GM19043 (cell line): ENCODE measurements at regions not wholly inside any gene's neighbourhood (a gene's known extent, or its start where the extent isn't known, plus 50 kb on each side); places are given as distances from the start of the nearest gene placed in this dataset.

Experiments used
- ATAC-seq: cut with Tn5 transposase; IDR thresholded peaks from one replicate; pipeline ENCODE4 v1.9.1; 2021; ENCODE audit warnings: low read depth; ENCODE audit not compliant: unreplicated experiment

DNA sequence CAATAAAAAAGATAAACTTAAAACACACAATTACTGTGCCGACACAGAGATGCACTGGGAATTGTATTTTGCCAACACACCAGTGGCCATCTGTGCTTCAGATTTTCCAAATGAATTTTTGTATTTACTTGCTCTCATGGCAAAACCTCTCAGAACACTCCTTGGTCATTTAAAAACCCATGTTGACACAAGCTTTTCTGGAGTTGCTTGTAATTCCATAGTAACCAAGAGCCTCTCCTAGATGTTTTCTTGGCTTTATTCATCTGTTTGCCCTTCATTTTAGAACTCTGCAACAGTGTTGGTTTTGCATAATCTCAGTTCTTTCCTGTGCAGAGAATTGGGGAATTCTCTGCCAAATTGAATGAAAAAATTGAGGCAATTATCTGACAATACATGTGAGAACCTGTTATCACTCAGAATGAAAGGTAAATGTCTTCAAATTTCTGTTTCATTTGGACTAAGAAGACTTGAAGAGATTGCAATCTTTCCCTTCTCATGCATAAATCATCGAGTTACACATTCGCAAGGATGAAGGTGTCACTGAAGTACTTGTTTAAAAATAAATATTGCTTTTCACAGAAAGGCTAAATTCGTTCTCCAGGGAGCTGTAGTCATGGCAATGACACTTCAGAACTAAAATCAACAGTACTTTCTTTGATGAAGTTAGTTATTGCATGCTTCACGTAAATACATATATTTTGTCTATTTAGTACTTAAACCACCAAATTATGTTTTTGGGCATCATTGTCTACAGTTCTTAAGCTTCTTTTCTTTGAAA, 301.8 kb upstream of the CTSO start:
- no peak for ATAC-seq

DNA sequence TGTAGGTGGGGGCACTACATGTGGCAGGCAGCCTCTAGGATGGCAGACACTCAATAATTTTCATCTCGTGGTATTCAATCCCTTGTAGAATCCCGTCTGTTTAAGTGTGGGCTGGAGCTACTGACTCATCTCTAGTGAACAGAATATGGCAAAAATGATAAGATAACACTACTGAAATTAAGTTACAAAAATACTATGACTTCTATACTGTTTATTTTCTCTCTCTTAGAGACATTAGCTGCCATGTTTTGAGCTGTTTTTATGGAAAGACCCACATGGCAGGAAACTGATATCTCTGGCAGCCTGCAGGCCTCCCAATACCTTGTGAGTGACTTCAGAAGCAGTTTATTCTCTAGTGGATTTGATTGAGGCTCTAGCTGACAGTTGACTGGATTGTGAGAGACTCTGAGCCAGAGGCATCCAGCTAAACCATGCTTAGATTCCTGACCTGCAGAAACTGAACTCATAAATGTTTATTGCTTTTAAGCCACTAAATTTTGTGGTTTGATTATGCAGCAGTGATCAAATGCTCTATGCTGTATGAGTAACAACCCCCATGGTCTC, 298.8 kb upstream of the CTSO start:
- ATAC-seq: no peak

DNA sequence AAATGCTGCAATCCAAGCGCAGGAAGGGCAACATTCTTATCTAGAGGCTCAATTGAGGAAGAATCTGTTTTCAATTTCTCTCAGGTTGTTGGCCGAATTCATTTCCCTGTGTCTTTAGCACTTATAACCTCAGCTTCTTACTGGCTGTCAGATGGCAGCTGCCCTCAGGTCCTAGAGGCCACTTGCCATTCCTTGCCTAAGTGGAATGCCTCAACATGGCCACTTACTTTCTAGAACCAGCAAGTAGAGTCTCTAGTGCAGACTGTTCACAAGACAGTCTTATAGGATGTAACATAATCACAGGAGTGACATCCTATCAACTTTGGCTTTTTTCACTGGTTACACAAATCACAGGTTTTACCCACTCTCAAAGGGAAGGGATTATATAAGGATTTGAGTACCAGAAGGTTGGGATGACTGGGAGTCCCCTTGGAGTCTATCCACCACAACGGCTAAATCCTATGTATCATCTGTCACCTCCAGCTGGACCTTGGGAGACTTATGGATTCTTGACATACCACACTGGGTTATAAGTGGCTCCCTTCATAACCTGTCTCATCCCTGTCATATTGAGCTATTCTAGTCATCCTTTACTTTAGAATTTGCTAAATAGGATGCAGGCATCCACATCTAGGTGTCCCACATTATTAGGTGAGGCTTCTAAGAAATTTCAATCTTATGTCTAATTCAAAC, 297.9 kb upstream of the CTSO start:
- ATAC-seq: no peak

DNA sequence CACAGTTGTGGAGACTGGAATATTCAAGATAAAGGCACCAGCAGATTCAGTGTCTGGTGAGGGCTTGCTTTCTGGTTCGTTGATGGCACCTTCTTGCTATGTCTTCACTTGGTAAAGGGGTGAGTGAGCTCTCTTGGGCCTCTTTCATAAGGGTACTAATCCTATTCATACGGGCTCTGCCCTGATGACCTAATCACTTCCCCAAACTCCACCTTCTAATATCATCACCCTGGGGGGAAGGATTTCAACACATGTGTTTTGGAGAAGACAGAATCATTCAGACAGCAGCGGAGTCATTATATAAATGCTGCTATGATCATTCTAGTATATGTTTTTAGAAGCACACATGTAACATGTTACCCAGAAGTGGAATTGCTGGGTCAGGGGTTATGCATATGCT, 295.3 kb upstream of the CTSO start:
- ATAC-seq: no peak

DNA sequence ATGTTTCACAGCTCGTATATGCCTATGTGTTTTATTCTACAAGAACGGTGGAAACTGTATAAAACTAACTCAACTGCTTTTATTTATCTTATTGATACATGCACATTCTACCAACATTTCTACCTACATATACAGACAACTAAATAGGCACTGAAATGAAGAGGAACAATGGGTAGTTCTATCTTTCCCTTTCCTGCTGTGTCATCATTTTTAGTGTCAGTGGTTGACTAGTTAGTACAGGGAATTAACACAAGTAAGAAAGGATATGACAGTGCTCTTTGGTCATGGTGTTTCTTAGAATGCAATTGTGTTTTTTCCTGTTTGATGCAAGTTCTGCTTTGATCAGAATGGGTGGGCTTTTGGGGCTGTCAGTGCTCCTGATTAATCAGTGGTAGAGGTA, 293.8 kb upstream of the CTSO start:
- no peak for ATAC-seq

DNA sequence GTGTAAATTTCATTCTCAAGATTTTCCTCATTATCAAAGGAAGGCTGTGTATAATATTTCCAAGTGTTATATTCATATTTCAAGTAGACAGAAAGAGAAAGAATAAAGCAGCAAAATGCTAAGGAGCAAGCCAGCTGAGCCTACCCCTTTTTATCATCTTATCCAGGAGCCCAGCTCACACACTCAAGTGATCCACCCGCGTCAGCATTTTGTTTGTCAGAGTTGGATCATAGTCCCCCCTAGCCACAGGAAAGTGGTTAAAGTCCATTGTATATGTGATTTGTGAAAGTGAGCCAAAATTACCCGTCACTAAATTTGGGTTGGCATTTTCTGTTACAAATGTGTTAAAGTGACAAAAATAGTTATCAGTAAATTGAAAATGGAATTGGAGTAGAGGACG, 289.3 kb upstream of the CTSO start:
- no peak for ATAC-seq

DNA sequence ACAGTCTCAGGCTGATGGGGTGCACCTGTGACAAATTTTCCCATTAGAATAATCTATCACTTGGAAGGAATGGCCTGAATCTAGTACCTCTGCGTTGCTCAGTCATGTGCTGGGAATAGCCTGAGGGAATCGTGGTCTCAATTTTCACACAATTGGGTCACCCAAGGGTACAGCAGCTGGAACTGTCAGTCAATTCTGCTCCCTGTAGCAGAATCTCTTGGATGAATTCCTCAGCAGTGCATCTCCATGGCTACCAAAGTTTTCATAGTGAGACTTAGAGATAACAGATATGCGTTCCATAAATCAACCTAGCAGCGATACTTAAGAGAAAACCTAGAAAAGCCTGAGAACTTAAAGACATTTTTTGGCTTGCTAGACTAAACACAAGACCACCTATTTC, 288.7 kb upstream of the CTSO start:
- no peak for ATAC-seq

DNA sequence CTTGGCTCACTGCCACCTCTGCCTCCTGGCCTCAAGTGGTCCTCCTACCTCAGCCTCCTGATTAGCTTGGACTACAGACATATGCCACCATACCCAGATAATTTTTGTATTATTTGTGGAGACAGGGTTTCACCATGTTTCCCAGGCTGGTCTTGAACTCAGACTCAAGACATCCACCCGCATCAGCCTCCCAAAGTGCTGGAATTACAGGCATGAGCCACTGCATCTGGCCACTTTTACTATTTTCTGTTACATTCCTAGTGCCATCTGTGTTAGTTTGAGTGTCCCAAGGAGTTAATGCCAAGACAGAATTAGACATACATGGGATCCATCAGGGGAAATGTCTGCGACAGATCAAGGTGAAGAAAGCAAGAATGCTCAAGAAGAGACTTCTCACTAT, 288.2 kb upstream of the CTSO start:
- no peak for ATAC-seq

DNA sequence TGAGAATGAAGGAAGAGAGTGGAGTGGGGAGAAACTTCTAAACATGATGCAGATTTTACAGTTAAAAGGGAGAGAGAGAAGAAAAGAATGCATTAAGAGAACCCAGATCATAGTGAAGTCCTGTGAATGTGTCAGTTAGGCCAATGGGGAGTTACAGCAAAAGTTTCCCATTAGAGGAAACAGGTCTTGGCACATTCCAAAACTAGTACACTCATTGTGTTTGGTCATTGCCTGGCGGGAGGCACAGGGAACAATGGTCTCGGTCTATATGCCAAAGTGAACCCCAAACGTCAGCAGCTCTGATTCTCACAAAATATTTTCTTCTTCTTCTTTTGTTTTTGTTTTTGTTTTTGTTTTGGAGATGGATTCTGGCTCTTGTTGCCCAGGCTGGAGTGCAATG, 284.5 kb upstream of the CTSO start:
- ATAC-seq: no peak

DNA sequence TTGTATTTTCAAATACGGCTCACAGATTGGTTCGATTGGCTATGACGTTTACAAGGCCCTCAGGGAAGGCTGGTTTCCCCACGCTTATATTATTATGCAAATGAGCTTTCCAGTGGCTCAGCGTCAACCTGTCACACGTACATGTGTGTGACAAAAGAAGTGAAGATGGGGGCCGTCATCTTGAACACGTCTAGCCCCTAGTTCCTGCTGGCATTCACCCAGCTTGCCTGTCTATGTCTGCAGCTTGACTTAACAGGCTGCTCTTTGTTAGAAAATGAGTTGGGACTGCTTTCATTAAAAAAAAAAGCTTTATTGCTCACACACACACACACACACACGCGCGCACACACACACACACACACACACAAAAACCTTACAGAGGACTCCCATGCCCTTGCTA, 283.6 kb upstream of the CTSO start:
- ATAC-seq: no peak

DNA sequence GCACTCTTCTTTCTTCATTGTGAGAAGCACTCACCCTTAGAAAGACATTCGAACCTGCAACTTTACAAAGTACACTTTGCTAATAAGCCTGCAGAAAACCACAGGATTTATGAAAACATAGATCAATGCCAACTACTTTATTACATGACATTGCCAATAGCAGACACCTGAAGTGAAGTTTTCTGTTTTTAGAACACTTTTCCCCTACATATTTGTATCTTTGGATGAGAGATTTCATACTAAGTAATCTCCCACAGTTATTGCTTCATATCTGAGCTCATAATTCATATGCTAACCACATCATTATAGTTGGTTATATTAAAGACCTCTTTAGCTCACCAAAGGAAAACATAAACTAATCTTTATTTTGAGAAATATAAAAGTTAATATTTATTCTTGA, 276.5 kb upstream of the CTSO start:
- ATAC-seq: no peak

DNA sequence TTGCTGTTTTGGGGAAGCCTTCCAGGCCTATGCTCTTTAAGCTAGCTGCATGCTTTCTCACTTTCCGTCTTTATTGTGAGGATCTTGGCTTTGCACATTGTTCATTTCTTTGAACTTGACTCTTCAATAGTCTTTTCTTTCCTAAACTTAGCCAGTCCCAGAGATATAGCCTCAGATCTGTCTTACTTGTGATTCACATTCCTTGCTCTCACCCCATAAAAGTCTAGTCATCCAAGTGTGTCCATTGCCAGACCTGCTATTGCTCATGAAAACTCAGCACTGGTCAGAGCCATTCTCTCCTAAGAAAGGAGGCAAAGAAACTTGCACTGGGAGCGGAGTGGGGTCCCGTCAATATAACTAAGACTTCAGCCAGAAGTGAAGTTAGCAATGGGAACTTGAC, 275.0 kb upstream of the CTSO start:
- no peak for ATAC-seq

DNA sequence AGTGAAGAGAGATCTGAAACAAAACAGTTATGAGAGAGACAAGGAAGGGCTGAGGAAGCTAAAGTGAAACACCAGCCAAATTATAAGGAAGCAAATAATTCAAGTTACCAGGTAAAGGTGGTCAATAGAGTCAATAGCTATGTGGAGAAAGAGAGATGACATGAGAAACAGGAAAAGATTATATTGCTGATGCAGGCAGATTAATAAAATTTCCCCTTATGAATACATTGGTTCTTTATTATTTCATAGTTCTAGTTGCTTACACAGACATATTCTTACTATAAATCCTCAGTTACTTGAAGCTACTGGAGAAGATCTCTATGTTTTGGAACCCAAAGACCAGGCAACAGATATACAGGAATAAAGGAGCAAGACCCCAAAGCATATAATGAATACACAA, 273.7 kb upstream of the CTSO start:
- no peak for ATAC-seq

DNA sequence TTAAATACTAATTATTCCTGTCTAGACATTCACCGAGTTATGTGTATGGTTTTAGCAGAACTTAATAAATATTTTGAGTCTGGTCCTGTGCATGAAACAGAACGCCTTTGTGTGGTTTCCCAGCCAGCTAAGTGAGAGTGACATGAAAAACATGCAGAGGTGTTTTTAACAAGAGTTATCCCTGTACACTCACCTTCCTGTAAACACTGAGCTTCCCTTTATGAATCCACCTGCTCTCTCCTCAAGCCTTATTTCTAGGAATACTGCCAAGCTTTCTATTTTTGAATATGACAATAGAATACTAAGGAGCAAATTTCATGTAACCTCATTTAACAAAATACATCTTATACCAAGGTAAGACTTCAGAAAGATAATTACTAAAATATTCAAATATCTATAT, 270.3 kb upstream of the CTSO start:
- no peak for ATAC-seq

DNA sequence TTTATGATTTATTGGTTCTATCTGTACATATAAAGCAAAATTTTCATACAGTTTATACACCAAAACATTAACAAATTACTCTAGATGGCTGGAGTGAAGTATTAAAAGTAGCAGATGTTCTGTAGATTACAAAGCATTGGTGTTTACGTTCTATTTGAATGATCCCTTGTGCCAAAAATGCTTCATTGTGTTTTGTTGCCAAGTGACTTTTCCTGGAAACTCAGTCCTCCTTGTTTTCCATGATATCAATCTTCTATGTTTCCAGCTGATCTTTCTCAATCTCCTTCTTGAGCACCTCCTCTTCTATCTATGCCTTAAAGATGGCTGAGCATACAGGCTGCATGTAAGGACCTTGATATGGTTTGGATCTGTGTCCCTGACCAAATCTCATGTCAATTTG, 263.6 kb upstream of the CTSO start:
- ATAC-seq: no peak

DNA sequence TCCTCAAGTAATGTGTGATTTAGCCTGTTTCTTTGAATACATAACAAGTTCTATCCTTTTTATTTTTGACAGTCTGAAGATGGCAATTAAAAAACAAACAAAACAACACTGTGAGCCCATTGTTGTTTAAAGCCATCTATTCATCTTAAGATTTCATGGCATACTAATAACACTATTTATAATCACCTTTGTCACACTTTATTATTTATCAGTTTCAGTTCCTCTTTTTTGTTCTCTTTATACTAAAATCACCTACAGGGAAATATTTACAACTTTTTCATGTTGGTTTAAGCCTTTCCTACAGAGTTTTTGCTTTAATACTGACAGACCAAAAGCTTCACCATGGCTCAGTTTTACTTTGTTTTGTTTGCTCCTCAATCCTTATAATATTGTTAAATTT, 247.4 kb upstream of the CTSO start:
- peak; percentile 92 for ATAC-seq

DNA sequence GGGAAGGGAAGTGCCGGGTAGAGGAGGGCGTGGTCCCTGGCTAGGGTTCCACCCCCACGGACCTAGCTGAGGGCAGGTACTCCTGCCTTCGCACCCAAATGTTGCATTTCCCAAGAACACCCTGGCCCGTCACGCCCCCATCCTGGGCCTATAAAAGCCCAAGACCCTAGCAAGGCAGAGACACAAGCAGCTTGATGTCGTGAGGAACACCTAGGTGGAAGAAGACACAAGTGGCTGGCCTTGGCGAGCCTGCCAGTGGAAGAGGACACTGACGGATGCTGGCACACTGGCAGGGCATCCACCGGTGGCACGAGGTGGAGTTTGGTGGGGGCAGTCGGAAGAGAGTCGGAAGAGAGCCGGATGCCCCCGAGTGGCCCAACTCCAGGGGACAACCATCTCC, 244.8 kb upstream of the CTSO start:
- ATAC-seq: no peak

DNA sequence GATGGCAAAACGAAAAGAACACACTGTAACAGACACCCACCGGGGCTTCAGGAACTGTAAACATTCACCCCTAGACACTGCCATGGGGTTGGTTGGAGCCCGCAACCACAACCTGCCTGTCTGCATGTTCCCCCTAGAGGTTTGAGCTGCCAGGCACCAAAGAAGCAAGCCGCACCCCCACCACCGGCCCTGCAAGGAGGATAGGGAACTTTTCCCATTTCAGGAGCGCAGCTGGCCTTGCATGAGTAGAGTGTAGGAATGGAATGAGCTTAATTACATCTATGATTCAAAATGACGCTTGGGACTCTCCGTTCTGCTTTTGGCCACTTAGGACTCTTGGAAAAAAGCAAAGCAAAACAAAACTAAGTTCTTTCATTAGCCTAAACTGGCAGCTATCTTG, 243.6 kb upstream of the CTSO start:
- ATAC-seq: no peak

DNA sequence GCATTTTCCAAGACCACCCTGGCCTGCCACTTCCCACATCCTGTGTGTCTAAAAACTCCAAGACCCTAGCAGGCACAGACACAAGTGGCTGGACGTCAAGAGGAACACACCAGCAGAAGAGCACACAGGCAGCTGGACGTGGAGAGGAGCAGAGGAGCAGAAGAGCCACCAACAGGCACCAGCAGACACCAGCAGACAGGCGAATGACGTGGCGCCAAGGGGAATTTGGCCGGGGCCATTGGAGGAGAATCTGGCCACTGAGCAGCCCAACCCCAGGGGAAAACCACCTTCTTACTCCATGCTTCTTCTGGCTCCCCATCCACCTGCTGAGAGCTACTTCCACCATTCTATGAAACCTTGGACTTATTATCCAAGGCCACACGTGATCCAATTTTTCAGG, 243.1 kb upstream of the CTSO start:
- ATAC-seq: no peak

DNA sequence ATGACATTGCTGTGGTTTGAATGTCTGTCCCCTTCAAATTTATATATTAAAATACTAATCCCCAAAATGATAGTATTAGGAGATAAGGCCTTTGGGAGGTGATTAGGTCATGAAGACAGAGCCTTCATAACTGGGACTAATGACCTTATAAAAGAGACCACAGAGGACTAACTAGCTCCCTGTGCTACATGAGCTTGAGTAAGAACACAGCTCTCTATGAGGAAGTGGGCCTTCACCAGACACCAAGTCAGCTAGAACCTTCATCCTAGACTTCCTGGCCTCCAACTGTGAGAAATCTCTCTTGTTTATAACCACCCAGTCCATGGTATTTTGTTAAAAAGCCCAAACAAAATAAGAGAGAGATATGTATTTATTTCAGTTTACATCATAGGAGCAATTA, 242.2 kb upstream of the CTSO start:
- peak; percentile 89 for ATAC-seq

DNA sequence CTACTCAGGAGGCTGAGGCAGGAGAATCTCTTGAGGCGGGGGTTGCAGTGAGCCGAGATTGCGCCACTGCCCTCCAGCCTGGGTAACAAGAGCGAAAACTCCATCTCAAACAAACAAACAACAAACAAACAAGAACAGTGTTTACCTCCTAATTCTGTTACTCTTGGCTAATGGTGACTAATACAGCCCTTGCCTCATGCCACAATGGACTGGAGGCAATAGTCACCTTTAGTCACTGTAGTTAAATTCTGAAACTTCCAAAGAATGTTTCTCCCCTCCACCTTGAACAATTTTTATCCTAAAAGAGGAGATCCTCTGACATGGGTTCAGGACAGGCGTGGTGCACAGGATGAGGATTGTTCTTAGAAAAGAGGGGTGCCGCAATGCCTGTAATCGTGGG, 241.2 kb upstream of the CTSO start:
- no peak for ATAC-seq

DNA sequence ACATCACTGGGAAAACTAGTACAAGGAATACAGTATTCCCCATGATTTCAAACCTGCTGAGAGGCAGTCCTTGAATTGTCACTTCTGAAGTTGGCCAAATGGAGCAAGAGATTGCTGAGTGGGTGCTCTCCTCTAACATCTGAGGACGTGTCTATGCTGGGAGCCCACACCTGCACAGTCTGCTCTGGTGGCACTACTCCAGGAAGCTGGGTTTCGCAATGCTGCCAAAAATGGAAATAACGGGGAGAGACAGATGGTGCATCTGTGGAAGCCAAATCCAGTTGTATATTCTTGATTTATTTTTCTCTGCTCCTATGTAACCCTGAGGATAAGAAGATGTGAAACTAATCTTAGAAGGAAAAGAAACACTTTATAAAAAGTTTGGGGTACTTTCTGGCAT, 240.1 kb upstream of the CTSO start:
- ATAC-seq: no peak
